DND-41 (cell line): ENCODE measurements at regions not wholly inside any gene's neighbourhood (a gene's known extent, or its start where the extent isn't known, plus 50 kb on each side); places are given as distances from the start of the nearest gene placed in this dataset.

Source experiments
- ATAC-seq: fragments of 200-7000 bp; cut with Tn5 transposase; 3 replicates; pipeline ENCODE4 v1.9.1; 2021; ENCODE audit warnings: low read depth; ENCODE audit not compliant: insufficient read depth
- DNase-seq: peaks from one replicate; pipeline ENCODE4 v3.0.0-alpha.2; 2020
- H2AFZ ChIP-seq: 2 replicates; pipeline ENCODE4 v1.6.0; 2012; ENCODE audit warnings: low read depth, low read length
- H3K27ac ChIP-seq: 2 replicates; pipeline ENCODE4 v1.5.1; 2012; ENCODE audit warnings: low read length, inconsistent platforms
- H3K27me3 ChIP-seq: fragments of 200-600 bp; sonication (generic); 2 replicates; pipeline ENCODE4 v1.6.0; 2012; ENCODE audit warnings: low read length, mild to moderate bottlenecking, inconsistent platforms; ENCODE audit not compliant: insufficient read depth, poor library complexity
- H3K36me3 ChIP-seq: 2 replicates; pipeline ENCODE4 v1.5.1; 2012; ENCODE audit warnings: low read length, inconsistent platforms; ENCODE audit not compliant: insufficient read depth
- H3K4me1 ChIP-seq: 2 replicates; pipeline ENCODE4 v1.5.1; 2012; ENCODE audit warnings: mild to moderate bottlenecking, low read length; ENCODE audit not compliant: insufficient read depth
- H3K4me2 ChIP-seq: 2 replicates; pipeline ENCODE4 v1.6.0; 2012; ENCODE audit warnings: mild to moderate bottlenecking, moderate library complexity, low read length, inconsistent platforms; ENCODE audit not compliant: insufficient read depth
- H3K4me3 ChIP-seq, 2 experiments: fragments of 200-600 bp in 1 of 2; shearing (Covaris generic) in 1 of 2; 2 replicates each; pipeline ENCODE4 v1.5.1; 2012 to 2016; ENCODE audit warnings: inconsistent platforms in 2 of 2, low read length in 2 of 2, mild to moderate bottlenecking in 2 of 2, low read depth in 1 of 2, moderate library complexity in 1 of 2
- H3K79me2 ChIP-seq: 2 replicates; pipeline ENCODE4 v1.6.0; 2012; ENCODE audit warnings: low read length, inconsistent platforms; ENCODE audit not compliant: insufficient read depth
- H3K9ac ChIP-seq: 2 replicates; pipeline ENCODE4 v1.6.0; 2012; ENCODE audit warnings: low read depth, mild to moderate bottlenecking, inconsistent platforms, low read length, moderate library complexity
- H3K9me3 ChIP-seq: 2 replicates; pipeline ENCODE4 v1.5.1; 2012; ENCODE audit warnings: low read length, moderate library complexity, mild to moderate bottlenecking, inconsistent platforms; ENCODE audit not compliant: insufficient read depth, severe bottlenecking
- H4K20me1 ChIP-seq: 2 replicates; pipeline ENCODE4 v1.6.0; 2012; ENCODE audit warnings: low read length; ENCODE audit not compliant: insufficient read depth
- EZH2 ChIP-seq: IDR thresholded peaks from 3 replicates; pipeline ENCODE4 v1.6.1; 2012; ENCODE audit warnings: borderline replicate concordance, low read depth, mild to moderate bottlenecking, moderate library complexity, low read length, inconsistent platforms; ENCODE audit not compliant: severe bottlenecking
- TF ChIP-seq, protein P1 (sequence below): IDR thresholded peaks from 2 replicates; pipeline ENCODE4 v1.5.1; 2012; ENCODE audit warnings: borderline replicate concordance, low read length, moderate library complexity, mild to moderate bottlenecking; ENCODE audit not compliant: poor library complexity, severe bottlenecking; ENCODE audit errors: extremely low read depth

DNA sequence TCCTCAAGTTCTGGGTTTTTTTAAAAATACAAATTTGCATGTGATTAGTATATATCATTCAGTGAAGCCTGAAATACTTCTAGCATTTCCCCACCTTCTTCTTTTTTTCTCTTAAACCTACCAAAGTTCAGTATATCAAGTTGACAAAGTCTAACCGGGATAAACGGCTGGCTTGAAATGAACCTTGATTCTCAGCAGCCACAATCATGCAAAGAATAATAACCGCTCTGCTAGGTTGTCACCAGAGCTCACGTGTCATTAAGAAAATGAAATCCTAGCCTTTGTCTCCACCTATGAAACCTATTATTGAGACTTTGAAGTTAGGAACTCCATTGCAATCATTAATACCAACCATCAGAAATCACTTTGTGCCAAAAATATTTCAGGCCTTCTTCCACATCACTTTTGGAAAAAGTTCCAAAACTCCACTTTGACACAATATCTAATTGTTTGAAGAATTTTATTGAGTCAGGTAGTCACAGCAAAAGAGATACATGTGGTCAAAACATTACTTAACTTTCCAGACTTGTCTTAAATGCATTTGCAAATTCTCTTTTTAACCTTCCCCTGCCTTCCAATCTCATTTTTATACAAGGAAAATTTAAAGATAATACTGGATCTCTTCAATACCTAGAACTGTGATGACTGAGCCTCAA lies 285.6 kb upstream of the ACVR2A start:
- Histone ChIP-seq H2AFZ (no peak overlapping the region), H3K4me3 (no peak overlapping the region), H3K9me3 (no peaks in the 10 kb centered on the region), H3K9ac (no peak overlapping the region), H4K20me1 (no peaks in the 10 kb centered on the region), H3K4me1 (no peaks in the 10 kb centered on the region), H3K27ac (no peak overlapping the region), H3K27me3 (no peaks in the 10 kb centered on the region), H3K36me3 (no peaks in the 10 kb centered on the region), H3K4me2 (no peak overlapping the region), H3K79me2 (no peaks in the 10 kb centered on the region)
- DNase-seq (no peak), ATAC-seq (no peak)
- no peak for TF ChIP-seq EZH2
- TF ChIP-seq, protein P1, sequence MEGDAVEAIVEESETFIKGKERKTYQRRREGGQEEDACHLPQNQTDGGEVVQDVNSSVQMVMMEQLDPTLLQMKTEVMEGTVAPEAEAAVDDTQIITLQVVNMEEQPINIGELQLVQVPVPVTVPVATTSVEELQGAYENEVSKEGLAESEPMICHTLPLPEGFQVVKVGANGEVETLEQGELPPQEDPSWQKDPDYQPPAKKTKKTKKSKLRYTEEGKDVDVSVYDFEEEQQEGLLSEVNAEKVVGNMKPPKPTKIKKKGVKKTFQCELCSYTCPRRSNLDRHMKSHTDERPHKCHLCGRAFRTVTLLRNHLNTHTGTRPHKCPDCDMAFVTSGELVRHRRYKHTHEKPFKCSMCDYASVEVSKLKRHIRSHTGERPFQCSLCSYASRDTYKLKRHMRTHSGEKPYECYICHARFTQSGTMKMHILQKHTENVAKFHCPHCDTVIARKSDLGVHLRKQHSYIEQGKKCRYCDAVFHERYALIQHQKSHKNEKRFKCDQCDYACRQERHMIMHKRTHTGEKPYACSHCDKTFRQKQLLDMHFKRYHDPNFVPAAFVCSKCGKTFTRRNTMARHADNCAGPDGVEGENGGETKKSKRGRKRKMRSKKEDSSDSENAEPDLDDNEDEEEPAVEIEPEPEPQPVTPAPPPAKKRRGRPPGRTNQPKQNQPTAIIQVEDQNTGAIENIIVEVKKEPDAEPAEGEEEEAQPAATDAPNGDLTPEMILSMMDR = no peak

DNA sequence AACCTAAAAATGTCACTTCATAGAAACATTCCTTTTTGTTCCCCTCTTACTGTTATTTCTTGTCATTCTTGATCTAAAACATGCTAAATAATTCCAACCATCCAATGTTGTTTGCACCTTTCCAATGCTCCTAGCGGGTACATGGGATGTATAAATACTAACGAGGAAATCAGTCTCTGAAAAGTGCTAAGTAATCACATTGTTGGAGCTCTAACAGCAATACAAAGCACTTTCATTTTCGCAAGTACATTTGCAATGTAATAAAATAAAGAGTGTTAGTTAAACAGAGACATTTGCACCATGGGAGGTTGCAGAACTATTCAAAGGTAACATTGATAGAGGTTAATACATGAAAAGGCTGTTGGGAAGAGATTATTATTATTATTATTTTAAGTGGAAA lies 286.2 kb upstream of the ACVR2A start:
- DNase-seq (no peak), ATAC-seq (no peak)
- no peak overlapping the region for H2AFZ ChIP-seq
- TF ChIP-seq EZH2 = no peak
- TF ChIP-seq, protein P1 = no peak
- H4K20me1 ChIP-seq = no peaks in the 10 kb centered on the region
- no peaks in the 10 kb centered on the region for H3K4me1 ChIP-seq
- no peak overlapping the region for H3K27ac ChIP-seq
- no peak overlapping the region for H3K4me2 ChIP-seq
- H3K27me3 ChIP-seq = no peaks in the 10 kb centered on the region
- H3K4me3 ChIP-seq = no peak overlapping the region
- no peak overlapping the region for H3K9ac ChIP-seq
- no peaks in the 10 kb centered on the region for H3K9me3 ChIP-seq
- H3K36me3 ChIP-seq = no peaks in the 10 kb centered on the region
- H3K79me2 ChIP-seq = no peaks in the 10 kb centered on the region

DNA sequence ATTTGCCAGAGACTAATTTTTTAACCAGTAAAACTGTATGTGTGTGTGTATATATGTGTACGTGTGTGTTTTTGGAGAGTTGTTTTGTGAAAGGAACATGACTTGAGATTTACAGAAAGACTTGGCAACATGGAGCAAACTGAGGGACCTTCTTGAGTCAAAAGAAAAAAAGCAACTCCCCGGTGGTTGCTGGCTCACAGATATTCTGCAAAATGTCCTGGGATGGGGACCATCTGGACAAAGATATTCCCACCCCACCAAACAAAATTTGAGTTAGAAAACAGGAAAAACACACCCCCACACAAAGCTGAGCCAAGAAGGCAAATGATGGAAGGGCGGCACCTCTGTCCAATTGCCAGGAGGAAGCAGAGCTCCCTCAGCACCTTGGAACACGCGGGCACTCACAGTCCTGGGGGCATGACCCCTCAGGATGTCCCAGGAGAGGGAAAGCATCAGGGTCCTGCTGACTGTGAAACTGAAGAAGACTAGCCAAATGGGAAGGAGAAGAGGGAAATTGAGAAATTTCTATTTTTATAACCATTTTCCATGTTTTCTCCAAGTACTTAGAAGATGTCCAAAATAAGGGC lies 290.2 kb upstream of the ACVR2A start:
- Histone ChIP-seq H3K27ac (no peak overlapping the region), H3K9ac (no peak overlapping the region), H3K9me3 (no peaks in the 10 kb centered on the region), H3K79me2 (no peaks in the 10 kb centered on the region), H2AFZ (no peak overlapping the region), H4K20me1 (no peaks in the 10 kb centered on the region), H3K4me1 (no peaks in the 10 kb centered on the region), H3K4me3 (no peak overlapping the region), H3K36me3 (no peaks in the 10 kb centered on the region), H3K4me2 (no peak overlapping the region), H3K27me3 (no peaks in the 10 kb centered on the region)
- DNase-seq = no peak
- ATAC-seq = no peak
- TF ChIP-seq, protein P1 = no peak
- no peak for TF ChIP-seq EZH2
